HCT116 (cell line): ENCODE measurements at regions not wholly inside any gene's neighbourhood (a gene's known extent, or its start where the extent isn't known, plus 50 kb on each side); places are given as distances from the start of the nearest gene placed in this dataset.

ENCODE experiments used
- ATAC-seq: fragments of 200-7000 bp; cut with Tn5 transposase; 2 replicates; pipeline ENCODE4 v1.9.1; 2020; ENCODE audit warnings: mild to moderate bottlenecking, moderate library complexity
- BruUV-seq: library from RNA; stranded (reverse); fragments of 400-500 nt; replicated peaks from 2 replicates; lab custom pipeline; 2021; lab: Mats Ljungman, UMichigan
- CTCF ChIA-PET: fragments of 300-600 bp; sonication (Branson Sonifier 250); formaldehyde crosslinking; loops from one replicate; lab custom pipeline; 2021; ENCODE audit warnings: antibody characterized with exemption; lab: Charles Lee
- POLR2A ChIA-PET: fragments of 300-600, 350-600 bp; sonication (Branson Sonifier 250); formaldehyde crosslinking; loops from one replicate; lab custom pipeline; 2021; ENCODE audit warnings: antibody characterized with exemption; lab: Charles Lee
- RAD21 ChIA-PET, 2 experiments: fragments of 300-600 bp; sonication (Branson Sonifier 250); formaldehyde crosslinking; loops; one replicate each; lab custom pipeline; 2023; ENCODE audit warnings: low total read pairs in 2 of 2; ENCODE audit not compliant: uncharacterized antibody in 2 of 2, unreplicated experiment in 2 of 2, low non-redundant PET in 1 of 2; lab: Charles Lee
- DNase-seq: peaks from one replicate; pipeline ENCODE4 v3.0.0-alpha.2; 2010; ENCODE audit warnings: low read depth, low spot score
- H2AFZ ChIP-seq: fragments of 200-600 bp; shearing (Covaris generic), sonication (generic); 2 replicates; pipeline ENCODE4 v1.6.1; 2017; ENCODE audit warnings: low read depth, mixed run types, mixed read lengths, antibody characterized with exemption, low read length; ENCODE audit not compliant: poor library complexity, severe bottlenecking
- H3K27ac ChIP-seq: 2 replicates; pipeline ENCODE4 v1.5.1; 2012; ENCODE audit warnings: low read depth, low read length
- H3K27me3 ChIP-seq: fragments of 200-600 bp; sonication (generic); 2 replicates; pipeline ENCODE4 v1.6.1; 2016; ENCODE audit warnings: mixed run types, low read length, mixed read lengths; ENCODE audit not compliant: insufficient read depth
- H3K36me3 ChIP-seq, 2 experiments: fragments of 200-500 bp in 1 of 2; fragments of 200-600 bp in 1 of 2; sonication (Bioruptor generic) in 1 of 2; sonication (generic) in 1 of 2; 2 replicates each; pipeline versions ENCODE4 v1.5.1 to v1.6.1; 2014 to 2016; ENCODE audit warnings: low read length in 2 of 2, inconsistent platforms in 1 of 2, mixed read lengths in 1 of 2, mixed run types in 1 of 2; ENCODE audit not compliant: insufficient read depth in 2 of 2, control insufficient read depth in 1 of 2
- H3K4me1 ChIP-seq, 2 experiments: fragments of 200-600 bp in 1 of 2; sonication (generic) in 1 of 2; 2 replicates each; pipeline versions ENCODE4 v1.5.1 to v1.6.1; 2012 to 2017; ENCODE audit warnings: low read length in 2 of 2, inconsistent platforms in 1 of 2, mild to moderate bottlenecking in 1 of 2, mixed read lengths in 1 of 2, mixed run types in 1 of 2, moderate library complexity in 1 of 2; ENCODE audit not compliant: insufficient read depth in 2 of 2, control insufficient read depth in 1 of 2
- H3K4me2 ChIP-seq: fragments of 200-600 bp; sonication (generic); 2 replicates; pipeline ENCODE4 v1.6.1; 2017; ENCODE audit warnings: mixed run types, low read length, mixed read lengths
- H3K4me3 ChIP-seq, 2 experiments: fragments of 200-600 bp in 1 of 2; sonication (generic) in 1 of 2; replicated peaks in 1 of 2; 2 replicates each; pipeline ENCODE4 v1.5.1; 2011 to 2016; ENCODE audit warnings: low read length in 2 of 2, control low read depth in 1 of 2, low read depth in 1 of 2, mild to moderate bottlenecking in 1 of 2, mixed read lengths in 1 of 2, mixed run types in 1 of 2
- H3K79me2 ChIP-seq: fragments of 200-600 bp; sonication (generic); 2 replicates; pipeline ENCODE4 v1.6.1; 2017; ENCODE audit warnings: mild to moderate bottlenecking, mixed run types, low read length, moderate library complexity, mixed read lengths; ENCODE audit not compliant: insufficient read depth
- H3K9ac ChIP-seq: fragments of 200-600 bp; sonication (generic); 2 replicates; pipeline ENCODE4 v1.6.1; 2016; ENCODE audit warnings: low read length, mixed read lengths
- H3K9me2 ChIP-seq: fragments of 200-600 bp; sonication (generic), shearing (Covaris generic); 2 replicates; pipeline ENCODE4 v1.6.1; 2017; ENCODE audit warnings: mixed run types, mild to moderate bottlenecking, moderate library complexity; ENCODE audit not compliant: insufficient read depth
- H3K9me3 ChIP-seq, 2 experiments: fragments of 200-500 bp in 1 of 2; fragments of 200-600 bp in 1 of 2; sonication (Bioruptor generic) in 1 of 2; sonication (generic) in 1 of 2; 2 replicates each; pipeline ENCODE4 v1.6.1; 2014 to 2017; ENCODE audit warnings: low read length in 2 of 2, mixed read lengths in 2 of 2, inconsistent platforms in 1 of 2, low read depth in 1 of 2, mild to moderate bottlenecking in 1 of 2, mixed run types in 1 of 2, moderate library complexity in 1 of 2; ENCODE audit not compliant: control insufficient read depth in 1 of 2, insufficient read depth in 1 of 2
- H4K20me1 ChIP-seq: fragments of 200-600 bp; sonication (generic), shearing (Covaris generic); 2 replicates; pipeline ENCODE4 v1.6.1; 2017; ENCODE audit warnings: mixed run types, mild to moderate bottlenecking, moderate library complexity; ENCODE audit not compliant: insufficient read depth
- CEBPB ChIP-seq: IDR thresholded peaks from 2 replicates; pipeline ENCODE4 v1.6.1; 2012; ENCODE audit warnings: low read depth
- CTCF ChIP-seq, 3 experiments: fragments of 200-600 bp in 1 of 3; sonication (generic) in 1 of 3; IDR thresholded peaks in 2 of 3; conservative IDR thresholded peaks in 1 of 3; 2 replicates each; pipeline ENCODE4 v1.5.1; 2012 to 2017; ENCODE audit warnings: low read depth in 2 of 3, low read length in 2 of 3, antibody characterized with exemption in 1 of 3, borderline replicate concordance in 1 of 3, control low read depth in 1 of 3, mild to moderate bottlenecking in 1 of 3, mixed read lengths in 1 of 3, mixed run types in 1 of 3, moderate library complexity in 1 of 3; ENCODE audit not compliant: insufficient read depth in 1 of 3
- ELF1 ChIP-seq: IDR thresholded peaks from 2 replicates; pipeline ENCODE4 v1.6.1; 2012; ENCODE audit warnings: low read depth, borderline replicate concordance
- EZH2 ChIP-seq: fragments of 200-600 bp; sonication (generic); IDR thresholded peaks from 2 replicates; pipeline ENCODE4 v1.6.1; 2017; ENCODE audit warnings: antibody characterized with exemption, mixed run types
- EZH2phosphoT487 ChIP-seq: fragments of 200-600 bp; IDR thresholded peaks from 2 replicates; pipeline ENCODE4 v1.6.1; 2018; ENCODE audit warnings: antibody characterized with exemption, borderline replicate concordance
- POLR2A ChIP-seq: IDR thresholded peaks from 2 replicates; pipeline ENCODE4 v1.7.0; 2011; ENCODE audit warnings: borderline replicate concordance; ENCODE audit not compliant: insufficient read depth, insufficient read length; ENCODE audit errors: extremely low read depth
- SIN3A ChIP-seq: IDR thresholded peaks from 2 replicates; pipeline ENCODE4 v1.6.1; 2012; ENCODE audit warnings: low read depth
- SP1 ChIP-seq: IDR thresholded peaks from 2 replicates; pipeline ENCODE4 v1.6.1; 2012; ENCODE audit warnings: low read depth
- YY1 ChIP-seq: IDR thresholded peaks from 2 replicates; pipeline ENCODE4 v1.6.1; 2011; ENCODE audit warnings: low read length, low read depth, moderate library complexity, mild to moderate bottlenecking; ENCODE audit not compliant: insufficient replicate concordance; ENCODE audit errors: extremely low read depth
- ZNF274 ChIP-seq: fragments of 200-500 bp; sonication (Bioruptor generic); IDR thresholded peaks from 2 replicates; pipeline ENCODE4 v1.6.1; 2014; ENCODE audit warnings: mild to moderate bottlenecking, low read depth, low read length, inconsistent platforms
- intact Hi-C: fragments of 100-400 bp; cut with micrococcal nuclease; formaldehyde crosslinking; loops from 2 replicates; pipeline ENCODE4 v1.10.0; 2022
- TF ChIP-seq, protein P1 (sequence below): IDR thresholded peaks from 2 replicates; pipeline ENCODE4 v1.6.1; 2012

GRCh38 chr1:73813236-73813635 is 384.7 kb downstream of the LRRIQ3 start:
- no peak overlapping the region for H3K27ac ChIP-seq
- no TSS peak for BruUV-seq
- no peak overlapping the region for H2AFZ ChIP-seq
- TF ChIP-seq SIN3A (no peak), SP1 (no peak), POLR2A (no peak), CEBPB (no peak), EZH2phosphoT487 (no peak), ELF1 (no peak), ZNF274 (no peak), YY1 (no peak), CTCF (IDR thresholded peaks at IDR 0.05 in 2 of 3, conservative IDR thresholded peaks at IDR 0.05 in 1 of 3; ENCODE audit: borderline replicate concordance in 1 of 3, insufficient read depth in 1 of 3, low read depth in 2 of 3, low read length in 2 of 3) (no peak), EZH2 (no peak)
- TF ChIP-seq, protein P1, sequence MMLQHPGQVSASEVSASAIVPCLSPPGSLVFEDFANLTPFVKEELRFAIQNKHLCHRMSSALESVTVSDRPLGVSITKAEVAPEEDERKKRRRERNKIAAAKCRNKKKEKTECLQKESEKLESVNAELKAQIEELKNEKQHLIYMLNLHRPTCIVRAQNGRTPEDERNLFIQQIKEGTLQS, result no peak
- peaks cover 0 to 7% of the 10 kb centered on the region in 2 experiments; a peak in 1 of 4 replicates for H3K9me3 ChIP-seq
- CTCF ChIA-PET, result no interaction called here
- ATAC-seq (no peak), DNase-seq (no peak)
- no peaks in the 10 kb centered on the region for H4K20me1 ChIP-seq
- POLR2A ChIA-PET, result no interaction called here
- no peaks in the 10 kb centered on the region for H3K36me3 ChIP-seq
- RAD21 ChIA-PET, result no interaction called here
- H3K9ac ChIP-seq, result no peak overlapping the region
- H3K4me2 ChIP-seq, result no peak overlapping the region
- H3K4me1 ChIP-seq, result no peaks in the 10 kb centered on the region
- intact Hi-C loops, result no loop called here
- no peaks in the 10 kb centered on the region for H3K9me2 ChIP-seq
- no peaks in the 10 kb centered on the region for H3K79me2 ChIP-seq
- no peak overlapping the region for H3K4me3 ChIP-seq
- no peaks in the 10 kb centered on the region for H3K27me3 ChIP-seq
